Smooth muscle cell (in vitro differentiated cells): ENCODE measurements at regions not wholly inside any gene's neighbourhood (a gene's known extent, or its start where the extent isn't known, plus 50 kb on each side); places are given as distances from the start of the nearest gene placed in this dataset.

Experiments
- DNase-seq: peaks from one replicate; lab custom pipeline; 2025; ENCODE audit not compliant: unreplicated experiment; lab: John Stamatoyannopoulos, UW
- H2AFZ ChIP-seq: fragments of 200-600 bp; sonication (generic); 2 replicates; pipeline ENCODE4 v1.6.0; 2016; ENCODE audit warnings: antibody characterized with exemption, low read depth, mild to moderate bottlenecking
- H3F3A ChIP-seq: fragments of 200-600 bp; sonication (generic); 2 replicates; pipeline ENCODE4 v1.6.0; 2017; ENCODE audit warnings: antibody characterized with exemption, low read depth
- H3K27ac ChIP-seq: fragments of 200-600 bp; sonication (generic); 2 replicates; pipeline ENCODE4 v1.5.1; 2016; ENCODE audit warnings: low read depth, mild to moderate bottlenecking
- H3K27me3 ChIP-seq: fragments of 200-600 bp; sonication (generic); 2 replicates; pipeline ENCODE4 v1.6.1; 2016; ENCODE audit warnings: low read depth, mild to moderate bottlenecking
- H3K36me3 ChIP-seq: fragments of 200-600 bp; sonication (generic); 2 replicates; pipeline ENCODE4 v1.5.1; 2016; ENCODE audit warnings: low read depth
- H3K4me1 ChIP-seq: fragments of 200-600 bp; sonication (generic); 2 replicates; pipeline ENCODE4 v1.5.1; 2016; ENCODE audit warnings: low read depth
- H3K4me2 ChIP-seq: fragments of 200-600 bp; sonication (generic); 2 replicates; pipeline ENCODE4 v1.6.0; 2016; ENCODE audit warnings: mild to moderate bottlenecking
- H3K4me3 ChIP-seq: fragments of 200-600 bp; sonication (generic); 2 replicates; pipeline ENCODE4 v1.5.1; 2016; ENCODE audit warnings: mild to moderate bottlenecking
- H3K79me2 ChIP-seq: fragments of 200-600 bp; sonication (generic); 2 replicates; pipeline ENCODE4 v1.6.0; 2016; ENCODE audit warnings: low read depth, mild to moderate bottlenecking
- H3K9ac ChIP-seq: fragments of 200-600 bp; sonication (generic); 2 replicates; pipeline ENCODE4 v1.6.0; 2016; ENCODE audit warnings: low read depth
- H3K9me3 ChIP-seq: fragments of 200-600 bp; sonication (generic); replicated peaks from 2 replicates; pipeline ENCODE4 v1.5.1; 2016; ENCODE audit warnings: low read depth
- H4K20me1 ChIP-seq: fragments of 200-600 bp; sonication (generic); 2 replicates; pipeline ENCODE4 v1.6.0; 2016; ENCODE audit warnings: low read depth
- CTCF ChIP-seq: fragments of 200-600 bp; sonication (generic); IDR thresholded peaks from 2 replicates; pipeline ENCODE4 v1.5.1; 2017; ENCODE audit warnings: borderline replicate concordance, mild to moderate bottlenecking, antibody characterized with exemption; ENCODE audit not compliant: insufficient read depth, poor library complexity, severe bottlenecking
- WGBS: methylation state at CpG from one replicate; pipeline ENCODE4 v1.1.7; 2016; ENCODE audit warnings: low lambda C conversion rate; 5-methylcytosine and 5-hydroxymethylcytosine counted together

- Histone ChIP-seq H3K9me3 (no peaks in the 10 kb centered on the region), H2AFZ (no peak overlapping the region), H3K36me3 (no peaks in the 10 kb centered on the region), H3K27me3 (no peaks in the 10 kb centered on the region), H3F3A (no peaks in the 10 kb centered on the region), H3K4me1 (no peaks in the 10 kb centered on the region), H3K4me2 (no peak overlapping the region), H3K27ac (no peak overlapping the region), H4K20me1 (no peaks in the 10 kb centered on the region), H3K79me2 (no peaks in the 10 kb centered on the region), H3K4me3 (no peak overlapping the region), H3K9ac (no peak overlapping the region)
- WGBS: 97% methylated on average over 2 of the region's 2 CpGs
- no peak for DNase-seq
- TF ChIP-seq CTCF: no peak
Observed at GRCh38 chr6:54440549-54440948, 132.3 kb downstream of the TINAG start.

DNA sequence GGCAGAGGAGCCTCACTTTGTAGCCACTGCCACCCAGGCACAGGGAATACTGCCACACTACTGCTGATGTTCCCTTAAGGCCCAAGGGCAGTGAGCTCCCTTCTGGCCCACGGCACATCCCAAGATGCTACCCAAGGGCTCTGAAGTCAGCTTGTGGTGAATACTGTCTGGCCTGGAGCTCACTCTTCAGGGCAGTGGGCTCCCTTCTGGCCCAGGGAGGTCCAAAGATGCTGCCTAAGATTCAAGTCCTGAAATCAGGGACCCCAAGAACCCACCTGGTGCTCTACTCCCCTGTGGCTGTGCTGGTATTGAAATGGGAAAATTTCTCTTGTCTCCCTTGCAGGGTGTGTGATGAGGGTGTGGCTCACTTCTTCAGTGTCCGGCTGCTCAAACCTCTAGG, 132.8 kb downstream of the TINAG start:
- Histone ChIP-seq H4K20me1 (no peaks in the 10 kb centered on the region), H3K4me2 (no peak overlapping the region), H3K36me3 (no peaks in the 10 kb centered on the region), H3K4me1 (no peaks in the 10 kb centered on the region), H3K79me2 (no peaks in the 10 kb centered on the region), H3K9me3 (no peaks in the 10 kb centered on the region), H3K9ac (no peak overlapping the region), H3F3A (no peaks in the 10 kb centered on the region), H3K4me3 (no peak overlapping the region), H3K27me3 (no peaks in the 10 kb centered on the region), H3K27ac (no peak overlapping the region), H2AFZ (no peak overlapping the region)
- 92% methylated on average over 2 of the region's 2 CpGs for WGBS
- no peak for DNase-seq
- no peak for TF ChIP-seq CTCF

DNA sequence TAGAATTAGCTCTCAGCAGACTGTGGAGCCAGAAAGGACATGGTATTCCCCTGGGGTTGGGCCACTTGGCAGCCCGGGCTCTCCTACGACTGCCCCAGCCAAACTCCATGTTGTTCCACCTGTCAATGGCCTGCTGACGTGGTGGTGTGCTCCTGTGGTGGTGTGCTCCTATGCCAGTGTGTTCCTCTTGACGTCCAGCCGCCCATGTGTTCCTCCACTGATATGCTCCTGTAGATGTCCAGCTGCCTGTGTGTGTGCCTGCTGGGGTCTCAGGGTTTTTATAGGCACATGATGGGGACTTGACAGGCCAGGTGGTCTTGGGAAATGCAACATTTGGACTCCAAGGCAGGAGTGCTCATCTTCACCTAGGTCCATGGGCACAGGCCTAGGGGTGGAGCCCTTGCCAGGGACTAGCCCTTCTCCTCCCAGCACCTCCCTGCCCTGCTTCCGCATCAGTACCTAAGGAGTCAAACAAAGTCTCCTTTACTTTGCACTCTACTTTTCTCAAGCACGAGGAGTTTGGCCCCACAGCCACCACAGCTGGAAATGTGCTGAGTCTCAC, 133.5 kb downstream of the TINAG start:
- no peaks in the 10 kb centered on the region for H3K36me3 ChIP-seq
- 93% methylated on average over 7 of the region's 7 CpGs for WGBS
- no peaks in the 10 kb centered on the region for H3K79me2 ChIP-seq
- no peak overlapping the region for H3K4me2 ChIP-seq
- no peak overlapping the region for H3K9ac ChIP-seq
- H3K9me3 ChIP-seq: no peaks in the 10 kb centered on the region
- TF ChIP-seq CTCF: no peak
- no peaks in the 10 kb centered on the region for H4K20me1 ChIP-seq
- no peaks in the 10 kb centered on the region for H3K27me3 ChIP-seq
- H2AFZ ChIP-seq: no peak overlapping the region
- no peak for DNase-seq
- H3F3A ChIP-seq: no peaks in the 10 kb centered on the region
- H3K4me3 ChIP-seq: no peak overlapping the region
- H3K4me1 ChIP-seq: no peaks in the 10 kb centered on the region
- no peak overlapping the region for H3K27ac ChIP-seq

DNA sequence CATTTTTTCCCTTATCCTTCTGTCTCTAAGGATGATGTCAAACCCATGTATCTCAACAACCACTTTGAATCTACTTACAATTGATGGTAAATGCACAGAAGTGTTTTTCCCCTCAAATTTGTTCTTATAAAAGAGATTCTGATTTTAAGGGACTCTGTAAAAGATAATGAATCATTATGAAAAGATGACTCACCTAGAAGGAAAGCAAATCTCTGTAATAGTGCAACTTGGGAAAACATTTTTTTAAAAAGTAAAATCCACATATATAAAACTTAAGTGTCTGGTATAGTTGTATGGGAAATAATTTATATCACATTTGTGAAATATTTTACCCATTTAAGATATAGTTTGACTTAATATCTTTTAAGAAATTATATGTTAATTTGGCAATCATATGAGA, 137.0 kb downstream of the TINAG start:
- Histone ChIP-seq H3F3A (no peaks in the 10 kb centered on the region), H4K20me1 (no peaks in the 10 kb centered on the region)
- no peak for DNase-seq

More for the DNA sequence above, 137.0 kb downstream of the TINAG start:
- no peaks in the 10 kb centered on the region for H3K9me3 ChIP-seq
- H3K4me2 ChIP-seq: no peak overlapping the region
- TF ChIP-seq CTCF: no peak
- no peak overlapping the region for H3K9ac ChIP-seq
- no peak overlapping the region for H3K27ac ChIP-seq
- H3K79me2 ChIP-seq: no peaks in the 10 kb centered on the region
- H3K36me3 ChIP-seq: no peaks in the 10 kb centered on the region
- H3K4me3 ChIP-seq: no peak overlapping the region
- H3K4me1 ChIP-seq: no peaks in the 10 kb centered on the region
- no peaks in the 10 kb centered on the region for H3K27me3 ChIP-seq
- H2AFZ ChIP-seq: no peak overlapping the region
